ENCODE measurements at regions not wholly inside any gene's neighbourhood (a gene's known extent, or its start where the extent isn't known, plus 50 kb on each side); places are given as distances from the start of the nearest gene placed in this dataset.

- Histone ChIP-seq H3K27ac (no peak overlapping the region), H3K4me1 (no peaks in the 10 kb centered on the region), H3K36me3 (no peaks in the 10 kb centered on the region), H3K27me3 (no peaks in the 10 kb centered on the region), H3K9me3 (no peaks in the 10 kb centered on the region), H3K4me3 (replicated peaks in 1 of 3) (no peak overlapping the region)
- TF ChIP-seq POLR2A (IDR thresholded peaks at IDR 0.05): no peak
- no peak for TF ChIP-seq CTCF (IDR thresholded peaks at IDR 0.05)
- intact Hi-C loops (cut with DNase I): no loop called here
- no peak for DNase-seq
- 94% methylated on average over 3 of the region's 3 CpGs for WGBS, 2 donors
Measured at GRCh38 chr14:54147758-54148157, 191.1 kb upstream of the BMP4 start.

- Histone ChIP-seq H3K27ac (no peak overlapping the region), H3K4me1 (no peaks in the 10 kb centered on the region), H3K36me3 (no peaks in the 10 kb centered on the region), H3K27me3 (no peaks in the 10 kb centered on the region), H3K9me3 (no peaks in the 10 kb centered on the region), H3K4me3 (replicated peaks in 1 of 3) (no peak overlapping the region)
- intact Hi-C loops (cut with DNase I): no loop called here
- DNase-seq: no peak
- TF ChIP-seq CTCF (IDR thresholded peaks at IDR 0.05) (no peak), POLR2A (IDR thresholded peaks at IDR 0.05) (no peak)
- 92 to 97% methylated on average over 3 of the region's 3 CpGs for WGBS, 2 donors
Measured at GRCh38 chr14:54148251-54148650, 191.6 kb upstream of the BMP4 start.

- H3K9me3 ChIP-seq: no peaks in the 10 kb centered on the region
- H3K36me3 ChIP-seq: no peaks in the 10 kb centered on the region
- intact Hi-C loops (cut with DNase I): no loop called here
- no peak for TF ChIP-seq POLR2A (IDR thresholded peaks at IDR 0.05)
- TF ChIP-seq CTCF (IDR thresholded peaks at IDR 0.05): no peak
- H3K27me3 ChIP-seq: no peaks in the 10 kb centered on the region
- H3K4me1 ChIP-seq: no peaks in the 10 kb centered on the region
- H3K27ac ChIP-seq: no peak overlapping the region
- WGBS, 2 donors: 95 to 97% methylated on average over 8 of the region's 8 CpGs
- no peak overlapping the region for H3K4me3 ChIP-seq (replicated peaks in 1 of 3)
- no peak for DNase-seq
Measured at GRCh38 chr14:54152351-54152750, 195.7 kb upstream of the BMP4 start.

GRCh38 chr14:54166049-54166950 lies 209.7 kb upstream of the BMP4 start:
- Histone ChIP-seq H3K36me3 (no peaks in the 10 kb centered on the region), H3K4me1 (no peaks in the 10 kb centered on the region), H3K4me3 (replicated peaks in 1 of 3) (no peak overlapping the region), H3K27ac (no peak overlapping the region), H3K9me3 (no peaks in the 10 kb centered on the region), H3K27me3 (no peaks in the 10 kb centered on the region)
- intact Hi-C loops (cut with DNase I): no loop called here
- TF ChIP-seq CTCF (IDR thresholded peaks at IDR 0.05) (no peak), POLR2A (IDR thresholded peaks at IDR 0.05) (no peak)
- 91 to 93% methylated on average over 8 of the region's 8 CpGs for WGBS, 2 donors
- no peak for DNase-seq

- Histone ChIP-seq H3K4me3 (replicated peaks in 1 of 3) (no peak overlapping the region), H3K27ac (no peak overlapping the region), H3K4me1 (peaks cover 0 to 2% of the 10 kb centered on the region in 2 donors), H3K27me3 (no peaks in the 10 kb centered on the region), H3K9me3 (no peaks in the 10 kb centered on the region), H3K36me3 (no peaks in the 10 kb centered on the region)
- 74 to 81% methylated on average over 4 of the region's 4 CpGs for WGBS, 2 donors
- no peak for DNase-seq
- TF ChIP-seq POLR2A (IDR thresholded peaks at IDR 0.05): no peak
- no peak for TF ChIP-seq CTCF (IDR thresholded peaks at IDR 0.05)
- intact Hi-C loops (cut with DNase I): no loop called here
Measured at GRCh38 chr14:54168489-54168888, 211.9 kb upstream of the BMP4 start.
